ENCODE measurements at regions not wholly inside any gene's neighbourhood (a gene's known extent, or its start where the extent isn't known, plus 50 kb on each side); places are given as distances from the start of the nearest gene placed in this dataset.
"Not testable (repeated sequence)": the region's sequence is repeated elsewhere in the genome, so short reads cannot be mapped to it uniquely, and the experiment has no call there.

GRCh38 chr21:27045281-27045985, 78.5 kb upstream of the ADAMTS5 start:
- no peak for DNase-seq (ENCODE audit: low read depth in 2 of 2)

- no peak for DNase-seq (ENCODE audit: low read depth in 2 of 2)
Measured at GRCh38 chr21:27043377-27043776, 76.5 kb upstream of the ADAMTS5 start.

- no peak for DNase-seq (ENCODE audit: low read depth in 2 of 2)
Measured at GRCh38 chr21:27040738-27041469, 74.0 kb upstream of the ADAMTS5 start.

- DNase-seq (ENCODE audit: low read depth in 2 of 2): no peak
Measured at GRCh38 chr21:27036736-27037301, 69.9 kb upstream of the ADAMTS5 start.

GRCh38 chr21:27035791-27036190, 68.9 kb upstream of the ADAMTS5 start:
- DNase-seq (ENCODE audit: low read depth in 2 of 2): no peak

- DNase-seq (ENCODE audit: low read depth in 2 of 2): no peak
Measured at GRCh38 chr21:27034796-27035195, 67.9 kb upstream of the ADAMTS5 start.

GRCh38 chr21:27033471-27033870, 66.6 kb upstream of the ADAMTS5 start:
- DNase-seq (ENCODE audit: low read depth in 2 of 2): no peak

GRCh38 chr21:27026501-27026900, 59.6 kb upstream of the ADAMTS5 start:
- DNase-seq (ENCODE audit: low read depth in 2 of 2): no peak

GRCh38 chr21:27025708-27026107, 58.8 kb upstream of the ADAMTS5 start:
- DNase-seq (ENCODE audit: low read depth in 2 of 2): not testable (repeated sequence)

- DNase-seq (ENCODE audit: low read depth in 2 of 2): no peak
Measured at GRCh38 chr21:27024971-27025370, 58.1 kb upstream of the ADAMTS5 start.

GRCh38 chr21:27024301-27024700, 57.4 kb upstream of the ADAMTS5 start:
- DNase-seq (ENCODE audit: low read depth in 2 of 2): no peak

GRCh38 chr21:27023186-27023585, 56.3 kb upstream of the ADAMTS5 start:
- no peak for DNase-seq (ENCODE audit: low read depth in 2 of 2)

- DNase-seq (ENCODE audit: low read depth in 2 of 2): no peak
Measured at GRCh38 chr21:27021801-27022200, 54.9 kb upstream of the ADAMTS5 start.

GRCh38 chr21:27021046-27021445, 54.2 kb upstream of the ADAMTS5 start:
- DNase-seq (ENCODE audit: low read depth in 2 of 2): no peak

GRCh38 chr21:27017246-27017645, 50.4 kb upstream of the ADAMTS5 start:
- no peak for DNase-seq (ENCODE audit: low read depth in 2 of 2)

Data from lung microvascular endothelial cell (primary cell).